Nephron progenitor cell (in vitro differentiated cells): ENCODE measurements at regions not wholly inside any gene's neighbourhood (a gene's known extent, or its start where the extent isn't known, plus 50 kb on each side); places are given as distances from the start of the nearest gene placed in this dataset.

ENCODE experiments used
- DNase-seq: peaks from one replicate; pipeline ENCODE4 v3.0.0; 2021
- H3K27ac Mint-ChIP-seq: 2 replicates; pipeline ENCODE4 v1.8.0; 2021; ENCODE audit warnings: mild to moderate bottlenecking, moderate library complexity, mixed read lengths
- H3K27me3 Mint-ChIP-seq: 2 replicates; pipeline ENCODE4 v1.8.0; 2021; ENCODE audit warnings: mild to moderate bottlenecking, low read depth, mixed read lengths; ENCODE audit not compliant: poor library complexity
- H3K36me3 Mint-ChIP-seq: 2 replicates; pipeline ENCODE4 v1.8.0; 2021; ENCODE audit warnings: low read depth, mixed read lengths
- H3K4me1 Mint-ChIP-seq: 2 replicates; pipeline ENCODE4 v1.8.0; 2021; ENCODE audit warnings: mixed read lengths
- H3K4me3 Mint-ChIP-seq: 2 replicates; pipeline ENCODE4 v1.8.0; 2021; ENCODE audit warnings: mild to moderate bottlenecking, moderate library complexity, mixed read lengths
- H3K9me3 Mint-ChIP-seq: 2 replicates; pipeline ENCODE4 v1.8.0; 2021; ENCODE audit warnings: mild to moderate bottlenecking, moderate library complexity, mixed read lengths
- CTCF ChIP-seq: fragments of 200-600 bp; sonication (generic); IDR thresholded peaks from 2 replicates; pipeline ENCODE4 v1.5.0; 2021; ENCODE audit warnings: antibody characterized with exemption

GRCh38 chr14:82112210-82112839, 578.7 kb upstream of the SEL1L start:
- TF ChIP-seq CTCF: no peak
- no peak overlapping the region for H3K4me3 Mint-ChIP-seq
- H3K27ac Mint-ChIP-seq: no peak overlapping the region
- H3K36me3 Mint-ChIP-seq: no peaks in the 10 kb centered on the region
- peaks cover 2% of the 10 kb centered on the region for H3K9me3 Mint-ChIP-seq
- no peaks in the 10 kb centered on the region for H3K4me1 Mint-ChIP-seq
- no peak for DNase-seq
- no peaks in the 10 kb centered on the region for H3K27me3 Mint-ChIP-seq

- Mint-ChIP-seq H3K4me3 (no peak overlapping the region), H3K27ac (no peak overlapping the region), H3K36me3 (no peaks in the 10 kb centered on the region), H3K27me3 (no peaks in the 10 kb centered on the region), H3K4me1 (no peaks in the 10 kb centered on the region), H3K9me3 (peaks cover 9% of the 10 kb centered on the region)
- no peak for DNase-seq
- TF ChIP-seq CTCF: no peak
These were observed 579.4 kb upstream of the SEL1L start for GRCh38 chr14:82113007-82113406.

- H3K36me3 Mint-ChIP-seq: no peaks in the 10 kb centered on the region
- H3K4me3 Mint-ChIP-seq: no peak overlapping the region
- no peak for TF ChIP-seq CTCF
- no peaks in the 10 kb centered on the region for H3K4me1 Mint-ChIP-seq
- no peak for DNase-seq
- H3K9me3 Mint-ChIP-seq: peaks cover 10% of the 10 kb centered on the region
- H3K27me3 Mint-ChIP-seq: no peaks in the 10 kb centered on the region
- H3K27ac Mint-ChIP-seq: no peak overlapping the region
These were observed 580.1 kb upstream of the SEL1L start for GRCh38 chr14:82113710-82114109.

- H3K9me3 Mint-ChIP-seq: peaks cover 10% of the 10 kb centered on the region
- no peaks in the 10 kb centered on the region for H3K36me3 Mint-ChIP-seq
- no peaks in the 10 kb centered on the region for H3K27me3 Mint-ChIP-seq
- no peak for DNase-seq
- TF ChIP-seq CTCF: no peak
- H3K4me3 Mint-ChIP-seq: no peak overlapping the region
- H3K4me1 Mint-ChIP-seq: no peaks in the 10 kb centered on the region
- no peak overlapping the region for H3K27ac Mint-ChIP-seq
These were observed 583.1 kb upstream of the SEL1L start for GRCh38 chr14:82116721-82117120.

GRCh38 chr14:82122655-82123054, 589.0 kb upstream of the SEL1L start:
- H3K27ac Mint-ChIP-seq: no peak overlapping the region
- no peak overlapping the region for H3K4me3 Mint-ChIP-seq
- no peak for DNase-seq
- H3K27me3 Mint-ChIP-seq: no peaks in the 10 kb centered on the region
- peaks cover 4% of the 10 kb centered on the region for H3K9me3 Mint-ChIP-seq
- no peak for TF ChIP-seq CTCF
- no peaks in the 10 kb centered on the region for H3K36me3 Mint-ChIP-seq
- no peaks in the 10 kb centered on the region for H3K4me1 Mint-ChIP-seq

GRCh38 chr14:82124511-82124910, 590.9 kb upstream of the SEL1L start:
- H3K4me1 Mint-ChIP-seq: no peaks in the 10 kb centered on the region
- H3K9me3 Mint-ChIP-seq: no peaks in the 10 kb centered on the region
- H3K27ac Mint-ChIP-seq: no peak overlapping the region
- H3K4me3 Mint-ChIP-seq: no peak overlapping the region
- DNase-seq: no peak
- no peaks in the 10 kb centered on the region for H3K36me3 Mint-ChIP-seq
- TF ChIP-seq CTCF: no peak
- peaks cover 2% of the 10 kb centered on the region for H3K27me3 Mint-ChIP-seq
